ENCODE measurements at regions not wholly inside any gene's neighbourhood (a gene's known extent, or its start where the extent isn't known, plus 50 kb on each side); places are given as distances from the start of the nearest gene placed in this dataset.
"Not testable (repeated sequence)": the region's sequence is repeated elsewhere in the genome, so short reads cannot be mapped to it uniquely, and the experiment has no call there.

DNA sequence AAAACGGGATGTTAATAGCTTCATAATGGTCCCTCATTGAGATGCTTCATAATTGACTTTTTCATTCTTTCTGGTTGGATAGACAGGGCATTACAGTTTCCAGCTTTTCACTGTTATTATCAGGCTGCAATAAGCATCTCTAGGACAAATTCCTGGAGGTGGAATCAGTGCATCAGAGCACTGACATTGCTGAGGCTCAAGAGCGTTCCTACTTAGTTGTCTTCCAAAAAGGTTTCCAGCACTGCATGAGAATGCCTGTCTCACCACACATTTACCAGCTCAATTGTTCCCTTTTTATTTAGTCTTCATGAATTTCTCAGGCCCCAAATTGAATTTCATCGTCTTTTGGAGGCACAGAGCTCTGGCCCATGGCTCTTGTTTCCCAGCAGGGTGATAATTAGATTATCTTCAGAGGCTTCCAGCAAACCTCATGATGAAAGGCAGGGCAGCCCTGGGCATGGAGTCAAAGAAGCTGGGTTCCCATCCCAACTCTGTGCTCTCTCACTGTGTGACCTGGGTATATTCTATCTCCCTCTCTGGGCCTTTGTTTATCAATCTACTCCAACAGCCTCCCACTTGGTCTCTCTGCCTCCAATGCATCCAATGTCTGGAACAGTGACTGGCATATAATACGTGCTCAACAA is 451.4 kb downstream of the PTPRU start:
- no peak for DNase-seq (ENCODE audit: low spot score)

DNA sequence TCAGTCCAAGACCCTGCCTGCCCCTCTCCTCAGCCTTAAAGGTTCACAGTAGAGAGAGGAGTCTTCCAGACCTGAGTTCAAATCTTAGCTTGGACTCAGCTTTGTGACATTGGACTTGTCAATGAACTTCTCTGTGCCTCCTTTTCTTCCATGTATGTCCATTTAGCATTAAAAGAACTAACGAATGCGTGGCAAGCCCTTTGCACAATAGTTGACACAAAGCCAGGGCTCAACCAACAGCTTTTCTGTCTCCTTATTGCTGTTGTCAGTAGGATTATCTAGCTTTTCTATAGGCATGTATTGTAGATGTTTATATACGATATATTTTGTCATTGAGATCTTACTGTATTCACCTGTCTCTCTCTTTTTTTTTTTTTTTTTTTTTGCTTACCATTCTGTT is 450.8 kb downstream of the PTPRU start:
- no peak for DNase-seq (ENCODE audit: low spot score)

DNA sequence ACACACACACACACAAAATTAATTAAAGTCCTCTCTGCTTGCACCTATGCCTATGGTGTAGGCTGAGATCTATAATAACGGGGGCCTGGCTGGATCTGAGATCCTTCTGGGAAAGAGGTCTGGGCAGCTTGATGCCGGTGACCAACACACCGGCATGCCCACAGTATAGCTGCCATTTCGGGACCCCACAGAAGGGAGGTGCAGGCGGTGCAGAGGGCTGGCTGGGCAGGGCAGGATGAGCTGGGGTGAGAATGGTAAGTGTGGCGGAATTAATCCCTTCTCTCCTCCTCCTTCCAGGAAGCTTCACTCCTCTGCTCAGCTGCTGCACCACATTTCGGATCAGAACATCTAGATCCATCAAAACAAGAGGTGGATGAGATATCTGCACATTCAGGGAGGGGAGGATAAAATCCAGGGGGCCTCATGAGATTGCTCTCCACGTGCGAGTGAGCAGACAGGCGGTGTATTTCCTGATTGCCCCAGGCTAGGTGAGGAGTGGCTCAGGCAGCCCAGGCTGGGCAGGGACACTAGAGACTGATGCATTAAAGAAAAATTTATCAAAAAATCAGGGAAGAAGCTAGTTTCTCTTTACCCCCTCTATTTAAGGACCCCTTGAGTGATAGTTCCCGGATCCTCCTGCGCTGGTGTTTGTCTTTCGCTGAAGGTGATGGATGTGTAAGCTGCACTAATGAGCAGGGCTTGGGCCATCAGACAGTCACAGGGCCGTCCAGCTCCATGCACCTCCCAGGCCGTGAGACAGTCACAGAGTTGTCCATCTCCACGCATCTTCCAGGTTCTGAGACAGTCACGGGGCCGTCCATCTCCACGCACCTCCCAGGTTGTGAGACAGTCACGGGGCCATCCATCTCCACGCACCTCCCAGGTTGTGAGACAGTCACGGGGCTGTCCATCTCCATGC is 449.9 kb downstream of the PTPRU start:
- no peak for DNase-seq (ENCODE audit: low spot score)

DNA sequence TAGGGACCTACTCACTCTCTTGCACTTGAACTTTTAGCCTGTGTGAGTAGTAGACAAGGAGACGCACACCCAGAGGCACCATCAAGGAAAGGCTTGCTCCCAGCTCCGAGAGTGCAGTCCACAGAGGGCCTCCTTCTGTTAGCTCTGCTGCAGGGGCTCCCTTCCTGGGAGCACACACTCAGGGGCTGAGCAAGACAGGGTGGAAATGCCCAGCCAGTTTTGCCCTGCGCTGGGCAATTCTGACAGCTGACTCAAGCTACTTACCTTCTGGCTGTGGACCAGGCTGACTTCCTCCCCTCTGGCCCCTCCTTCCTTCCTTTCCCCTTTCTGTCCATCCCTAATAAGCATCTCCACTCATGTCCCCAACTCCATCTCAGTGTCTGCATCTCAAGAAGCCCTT is 449.1 kb downstream of the PTPRU start:
- DNase-seq (ENCODE audit: low spot score): no peak

DNA sequence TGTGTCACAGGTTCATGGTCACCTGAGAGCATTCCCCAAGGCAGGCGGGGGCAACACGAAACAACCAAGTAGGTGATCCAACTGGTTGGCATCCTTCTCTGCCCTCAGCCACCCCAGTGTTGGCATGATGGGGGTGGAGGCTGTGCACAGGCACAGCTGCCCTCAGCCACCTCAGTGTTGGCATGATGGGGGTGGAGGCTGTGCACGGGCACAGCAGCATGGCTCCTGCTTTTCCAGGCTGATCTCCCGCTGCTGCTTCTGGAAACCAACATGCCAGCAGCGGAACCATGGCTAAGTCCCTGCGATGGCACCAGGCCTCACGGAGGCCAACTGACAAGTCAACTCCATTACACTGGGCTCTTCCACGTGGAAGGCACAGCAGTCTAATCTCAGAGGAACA is 447.8 kb downstream of the PTPRU start:
- no peak for DNase-seq (ENCODE audit: low spot score)

DNA sequence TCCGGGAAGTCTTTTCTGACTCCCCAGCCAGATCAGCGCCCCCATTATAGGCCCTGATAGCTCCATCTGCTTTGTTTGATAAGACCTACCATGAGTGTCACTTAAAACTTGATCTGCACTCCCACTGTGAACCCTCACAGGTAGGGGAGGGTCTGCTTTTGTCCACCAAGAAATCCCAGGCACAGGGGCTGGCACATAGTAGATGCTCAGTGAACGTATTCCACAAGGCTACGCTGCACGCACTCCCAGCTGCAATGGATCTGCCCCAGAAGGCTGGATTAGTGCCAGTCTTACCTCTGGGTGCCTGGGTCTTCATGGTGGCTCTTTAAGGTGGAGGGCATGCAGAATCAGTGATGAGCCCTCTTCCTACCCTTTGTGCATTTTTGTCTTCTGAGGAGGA is 447.1 kb downstream of the PTPRU start:
- no peak for DNase-seq (ENCODE audit: low spot score)

DNA sequence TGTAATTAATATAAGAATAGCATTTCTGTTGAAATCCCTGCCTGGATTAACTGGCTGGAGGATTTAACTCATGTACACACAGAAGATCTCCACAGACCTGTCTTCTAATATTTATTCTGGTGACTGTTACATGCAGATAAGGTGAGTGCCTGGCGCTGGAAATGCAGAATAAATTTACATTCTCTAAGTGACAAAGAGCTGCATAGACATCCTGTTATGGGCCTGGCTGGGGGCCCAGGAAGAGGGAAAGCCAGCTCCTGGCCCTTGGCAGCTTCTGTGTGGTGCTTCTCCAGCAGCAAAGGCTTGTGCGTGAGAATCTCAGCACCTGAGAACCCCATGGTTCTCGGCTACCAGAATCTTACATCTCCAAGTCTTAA is 446.6 kb downstream of the PTPRU start:
- no peak for DNase-seq (ENCODE audit: low spot score)

DNA sequence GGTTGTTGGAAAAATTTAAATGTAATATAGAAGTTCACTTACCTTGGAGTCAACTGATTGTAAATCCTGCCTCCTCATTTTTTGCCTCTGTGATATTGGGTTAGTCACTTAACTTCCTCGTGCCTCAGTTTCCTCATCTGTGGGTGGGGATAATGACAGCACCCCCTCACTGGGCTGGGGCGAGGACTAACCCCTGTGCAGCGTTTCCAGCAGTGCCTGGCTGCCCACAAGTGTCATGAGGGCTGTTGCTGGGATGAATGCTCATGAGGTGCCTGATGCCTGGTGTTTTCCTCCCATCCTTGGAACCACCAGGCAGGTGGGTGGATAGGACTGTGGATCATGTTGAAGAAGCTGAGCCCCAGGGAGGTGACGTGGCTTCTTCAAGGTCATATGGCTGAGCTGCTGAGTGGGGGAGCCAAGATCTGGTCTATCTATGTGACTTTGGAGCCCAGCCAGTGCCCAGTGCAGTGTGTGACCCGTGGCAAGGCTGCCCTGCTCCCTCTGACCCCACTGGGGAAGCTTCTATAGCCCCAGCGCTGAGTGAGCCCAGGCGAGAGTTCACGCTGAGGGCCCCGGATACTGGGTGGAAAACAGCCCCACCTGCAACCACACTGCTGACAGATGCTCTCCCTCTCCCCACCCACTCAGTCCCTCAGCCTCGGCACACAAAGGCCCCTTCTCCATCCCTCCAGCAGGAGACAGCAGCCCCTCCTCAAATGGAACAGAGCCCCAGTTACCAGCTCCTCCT is 446.0 kb downstream of the PTPRU start:
- DNase-seq (ENCODE audit: low spot score): no peak

DNA sequence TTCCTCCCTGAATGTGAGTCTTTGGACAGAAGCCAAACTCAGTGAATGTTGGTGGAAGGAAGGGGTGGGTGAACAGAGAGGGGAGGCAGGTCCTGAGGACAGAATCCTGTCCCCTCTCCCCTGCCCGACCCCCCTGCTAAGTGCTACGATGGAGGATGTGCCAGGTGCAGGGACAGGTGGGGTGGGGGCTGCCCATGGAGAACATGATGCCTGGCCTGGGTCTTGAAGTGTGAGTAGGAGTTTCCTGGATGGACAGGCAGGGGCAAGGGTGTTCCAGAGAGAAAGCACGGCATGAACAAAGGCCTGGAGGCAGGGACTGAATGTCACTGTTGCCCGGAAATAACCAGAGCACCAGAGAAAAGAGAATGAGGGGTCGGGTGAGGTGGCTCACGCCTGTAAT is 445.1 kb downstream of the PTPRU start:
- DNase-seq (ENCODE audit: low spot score): not testable (repeated sequence)

DNA sequence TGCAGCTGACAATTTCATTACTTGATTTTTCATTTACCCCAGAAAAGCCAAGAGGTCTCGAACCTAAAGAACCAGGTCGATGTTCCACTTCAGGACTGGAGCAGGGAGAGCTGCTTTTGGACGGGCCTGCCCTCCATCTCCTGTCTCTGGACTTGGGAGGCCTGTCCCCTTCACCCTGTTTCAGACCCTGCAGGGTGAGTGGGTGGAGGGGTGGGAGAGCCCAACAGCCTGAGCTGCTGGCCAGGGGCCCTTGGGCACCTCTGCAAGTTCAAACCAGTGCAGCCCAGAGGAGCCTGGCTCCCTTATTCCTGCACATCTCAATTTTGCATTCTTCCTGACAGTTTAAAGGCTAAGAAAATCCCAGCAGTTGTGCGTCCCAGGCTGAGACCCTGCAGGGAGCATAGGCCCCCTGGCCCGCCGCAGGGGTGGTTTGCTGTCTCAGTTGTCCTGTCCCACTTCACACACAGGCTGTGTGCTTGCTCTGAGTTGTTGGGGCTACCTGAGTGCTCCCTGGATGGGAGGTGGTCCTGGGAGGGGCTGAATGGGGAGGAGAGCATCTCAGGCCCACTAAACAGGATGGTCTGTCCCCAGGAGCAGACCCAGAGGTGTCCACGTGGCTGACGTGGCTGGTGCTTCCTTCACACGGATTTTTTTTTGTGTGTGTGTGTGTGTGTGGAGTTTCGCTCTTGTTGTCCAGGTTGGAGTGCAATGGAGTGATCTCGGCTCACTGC is 443.7 kb downstream of the PTPRU start:
- DNase-seq (ENCODE audit: low spot score): no peak

DNA sequence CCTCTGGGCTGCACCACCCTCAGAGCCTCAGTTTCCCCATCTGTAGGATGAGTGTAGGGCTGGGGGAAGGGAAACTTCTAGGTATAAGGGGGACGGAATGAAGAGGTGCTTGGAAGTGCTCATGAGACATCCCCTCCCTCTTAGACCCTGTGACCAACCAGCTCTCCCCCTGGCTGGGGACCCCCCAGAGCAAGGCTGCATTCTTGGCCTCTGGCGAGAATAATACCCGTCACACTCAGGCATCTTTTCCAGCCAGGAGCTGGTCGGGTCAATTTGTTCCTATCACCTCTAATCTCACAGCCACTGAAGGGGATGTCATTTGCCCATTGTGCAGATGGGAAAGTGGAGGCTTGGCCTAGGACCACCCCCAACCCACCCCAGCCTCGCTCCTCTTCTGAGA is 443.0 kb downstream of the PTPRU start:
- DNase-seq (ENCODE audit: low spot score): no peak

DNA sequence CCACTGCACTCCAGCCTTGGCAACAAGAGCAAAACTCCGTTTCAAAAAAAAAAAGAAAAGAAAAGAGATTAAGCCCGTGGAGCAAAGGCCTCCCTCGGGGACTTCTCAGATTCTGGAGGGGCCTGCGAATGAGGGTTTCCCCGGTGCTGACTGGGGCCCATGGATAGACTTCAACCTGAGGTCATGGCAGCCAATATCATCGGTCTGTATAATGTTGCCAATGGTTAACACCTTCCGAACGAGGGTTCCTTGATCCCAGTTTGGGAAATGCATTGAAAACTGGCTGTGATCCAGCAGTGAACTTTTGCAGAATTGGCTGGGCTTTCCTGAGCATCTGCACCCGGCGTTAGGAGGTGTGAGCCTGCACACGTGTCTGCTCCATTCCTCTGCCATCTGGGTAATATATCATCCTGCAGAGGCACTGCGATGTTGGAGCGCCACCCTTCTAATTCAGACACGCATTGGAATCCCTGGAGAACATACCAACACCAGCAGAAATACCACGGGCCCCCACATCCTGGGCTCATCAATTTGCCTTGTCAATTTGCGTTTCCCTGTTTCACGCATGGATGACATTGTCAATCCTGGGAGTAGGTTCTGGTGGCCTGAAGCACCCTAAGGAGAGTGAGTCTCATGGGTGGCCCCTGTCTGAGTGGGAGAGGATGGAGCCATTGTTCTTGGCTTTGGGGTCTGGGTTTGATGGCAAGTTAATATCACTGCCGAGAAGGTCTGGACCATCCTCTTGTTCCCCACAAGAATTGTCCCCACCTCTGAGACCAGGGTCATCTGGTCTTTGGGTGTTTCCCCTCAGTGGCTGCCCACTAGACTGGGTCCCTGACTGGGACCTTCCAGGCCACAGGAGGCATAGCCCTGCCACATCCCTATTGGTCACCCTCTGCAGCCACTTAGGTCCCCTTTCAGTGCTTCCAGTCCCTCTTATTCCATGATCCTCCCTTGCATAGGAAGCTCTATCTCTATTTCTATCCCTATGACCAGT is 441.0 kb downstream of the PTPRU start:
- DNase-seq (ENCODE audit: low spot score): no peak

DNA sequence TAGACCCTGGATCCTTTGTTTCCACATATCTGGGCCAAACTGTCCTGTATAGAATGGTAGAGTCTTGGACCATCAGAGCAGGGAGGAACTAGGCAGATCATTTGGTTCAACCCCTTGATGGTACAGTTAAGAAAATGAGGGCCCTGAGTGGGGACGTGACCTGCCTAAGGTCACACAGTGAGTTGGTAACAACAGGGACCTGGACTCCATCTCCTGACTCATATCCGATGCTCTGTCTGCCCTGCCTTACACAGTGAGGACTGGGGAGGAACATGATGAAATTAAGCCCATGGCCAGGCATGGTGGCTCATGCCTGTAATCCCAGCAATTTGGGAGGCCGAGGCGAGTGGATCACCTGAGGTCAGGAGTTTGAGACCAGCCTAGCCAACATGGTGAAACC is 440.2 kb downstream of the PTPRU start:
- no peak for DNase-seq (ENCODE audit: low spot score)

DNA sequence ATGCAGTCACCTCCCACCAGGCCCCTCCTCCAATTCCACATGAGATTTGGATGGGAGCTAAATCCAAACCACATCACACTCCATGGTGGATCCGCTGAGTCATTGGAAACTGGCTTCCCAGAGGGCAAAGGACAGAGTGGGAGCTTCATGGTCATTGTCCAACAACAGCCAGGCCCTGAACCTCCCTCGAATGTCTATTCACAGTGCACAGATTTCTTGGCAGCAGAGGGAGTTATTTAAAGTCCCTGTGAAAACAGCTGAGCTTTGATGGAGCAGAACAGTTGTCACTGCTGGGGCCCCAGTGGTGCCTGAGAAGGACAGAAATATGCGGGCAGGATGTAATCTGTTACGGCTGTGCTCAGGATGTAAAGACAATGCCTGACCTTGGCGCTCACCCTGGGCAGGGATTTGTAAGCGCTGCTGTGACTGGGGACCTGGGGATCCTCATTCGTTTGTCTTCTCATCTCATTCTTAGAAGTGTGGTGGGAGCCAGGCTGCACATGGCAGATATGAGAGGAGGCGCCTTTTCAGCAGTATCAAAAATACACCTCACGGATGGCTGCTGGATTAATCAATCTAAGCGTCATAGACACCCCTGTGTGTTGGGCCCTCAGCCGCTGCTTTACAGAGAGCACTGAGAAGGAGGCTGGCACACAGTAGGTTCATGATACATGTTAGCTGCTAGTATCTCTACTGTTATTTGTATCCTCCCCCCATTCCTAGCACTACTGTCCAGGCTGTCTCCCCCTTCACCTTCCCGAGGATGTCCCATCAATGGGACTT is 439.4 kb downstream of the PTPRU start:
- no peak for DNase-seq (ENCODE audit: low spot score)

DNA sequence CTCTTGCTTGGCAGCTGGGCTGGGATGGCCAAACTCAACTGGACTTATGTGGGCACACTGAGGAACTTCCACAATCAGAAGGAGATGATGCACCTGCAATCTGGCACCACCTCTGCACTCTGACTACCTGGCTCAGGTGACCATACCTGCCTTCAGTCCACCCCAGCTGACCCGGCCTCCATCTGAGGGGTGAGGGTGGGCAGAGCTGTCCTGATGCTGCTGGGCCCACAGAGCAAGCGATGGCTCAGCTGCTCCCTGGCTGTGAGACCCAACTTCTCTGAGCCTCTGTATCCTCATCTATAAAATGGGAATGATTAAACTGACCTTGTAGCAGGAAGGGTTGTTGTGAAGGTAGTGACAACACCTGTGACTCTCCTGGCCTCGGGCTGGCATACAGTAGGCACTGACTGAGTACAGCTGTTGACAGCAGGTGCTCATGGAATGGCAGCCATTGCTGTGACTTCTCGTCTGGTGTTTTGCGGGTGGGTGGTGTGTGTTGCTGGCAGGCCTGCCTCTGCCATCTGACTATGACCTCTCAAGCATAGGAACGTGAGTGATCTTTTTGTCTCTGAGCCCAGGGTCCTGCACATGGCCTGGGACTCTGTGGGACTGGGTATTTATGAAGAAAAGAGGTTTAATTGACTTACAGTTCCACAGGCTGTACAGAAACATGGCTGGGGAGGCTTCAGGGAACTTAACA is 438.5 kb downstream of the PTPRU start:
- DNase-seq (ENCODE audit: low spot score): no peak

DNA sequence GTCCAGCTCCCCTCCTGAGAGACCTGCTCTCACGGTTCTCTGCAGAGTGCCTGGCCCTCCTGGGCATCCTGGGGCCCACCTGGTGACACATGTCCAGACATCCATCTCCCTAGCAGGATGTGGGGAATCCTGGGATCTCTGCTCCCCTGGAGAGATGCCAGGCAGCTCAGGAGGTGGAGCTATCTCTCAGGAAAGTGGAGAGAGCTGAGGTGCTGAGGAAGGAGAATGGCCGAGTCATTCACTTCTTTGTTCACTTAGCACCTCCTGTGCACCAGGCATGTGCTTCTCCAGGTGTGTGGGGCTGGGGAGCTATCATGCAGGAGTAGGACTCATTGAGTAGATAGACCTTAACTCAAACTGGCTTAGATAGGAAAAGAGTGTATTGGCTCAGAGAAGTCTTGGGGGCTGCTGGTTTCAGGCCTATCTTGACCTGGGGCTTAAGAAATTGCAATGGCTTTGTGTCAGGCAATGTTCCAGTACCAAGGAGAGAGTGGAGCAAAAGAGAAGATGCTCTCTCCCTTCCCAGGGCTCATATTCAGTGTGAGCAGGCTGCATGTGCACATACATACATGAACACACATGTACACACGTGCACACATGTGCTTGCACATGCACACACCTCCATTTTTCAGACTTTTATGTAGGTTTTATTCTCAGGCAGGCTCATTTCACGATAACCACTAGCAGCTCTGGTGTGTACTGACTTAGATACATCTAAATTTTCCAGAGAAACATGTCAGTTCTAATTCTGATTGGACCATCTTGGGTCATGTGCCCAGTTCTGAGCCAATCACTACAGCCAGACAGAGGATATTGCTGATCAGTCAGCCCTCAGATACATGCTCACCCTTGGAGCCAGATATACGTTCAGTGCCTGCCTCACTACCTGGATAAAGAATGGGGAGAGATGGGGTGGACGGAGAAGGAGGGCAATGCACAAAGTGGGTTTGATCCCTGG is 437.6 kb downstream of the PTPRU start:
- DNase-seq (ENCODE audit: low spot score): no peak

DNA sequence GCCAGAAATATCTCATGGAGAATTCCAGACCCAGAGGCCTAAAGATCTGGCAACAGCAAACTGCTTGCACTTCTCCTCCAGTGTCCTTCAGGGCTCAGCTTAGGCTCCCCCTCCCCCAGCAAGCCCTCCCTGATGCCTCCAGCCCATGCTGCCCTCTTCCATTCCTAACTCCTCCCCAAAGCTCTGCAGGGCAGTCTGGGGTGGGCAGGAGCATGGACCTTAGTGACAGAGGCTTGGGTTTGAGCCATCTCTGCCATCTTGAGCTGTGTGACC is 436.8 kb downstream of the PTPRU start:
- no peak for DNase-seq (ENCODE audit: low spot score)

DNA sequence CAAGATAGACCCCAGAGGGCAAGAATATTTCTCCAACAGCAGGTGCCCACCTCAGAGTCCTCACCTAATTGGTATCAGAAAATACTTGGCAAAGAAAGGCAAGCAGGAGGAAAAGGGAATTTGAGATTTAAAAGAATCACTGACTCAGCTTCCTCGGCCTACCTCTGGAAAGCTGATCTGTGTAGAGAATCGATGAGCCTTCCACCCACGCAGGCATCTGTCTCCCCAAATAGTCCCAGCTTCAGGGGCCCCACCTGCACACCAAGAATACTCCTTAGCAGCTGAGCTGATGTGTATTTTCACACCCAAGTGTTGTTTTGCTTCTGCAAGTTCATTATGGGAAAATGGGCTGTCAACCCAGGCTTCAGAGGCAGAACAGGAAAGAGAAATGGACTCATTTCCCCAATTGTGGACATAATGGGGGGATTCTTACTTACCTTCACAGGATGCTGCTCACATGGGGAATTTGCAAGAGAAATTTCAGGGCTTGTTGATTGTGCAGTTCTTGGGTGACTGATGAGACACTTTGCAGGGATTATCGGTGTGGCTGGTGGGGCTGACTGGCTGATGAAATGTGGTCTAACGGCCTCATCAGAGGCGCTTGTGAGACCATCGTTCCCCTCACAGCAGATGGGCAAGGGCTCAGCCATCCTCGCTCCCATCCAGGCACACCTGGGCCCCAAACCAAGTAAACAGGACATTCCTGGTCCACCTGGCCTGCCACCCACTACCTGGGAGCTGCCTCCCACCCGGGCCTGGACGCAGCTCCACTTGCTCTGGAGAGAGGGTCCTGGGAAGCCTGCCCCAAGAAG is 436.3 kb downstream of the PTPRU start:
- DNase-seq (ENCODE audit: low spot score): no peak

All from Ammon's horn (tissue), 1 donor.